ENCODE measurements at regions not wholly inside any gene's neighbourhood (a gene's known extent, or its start where the extent isn't known, plus 50 kb on each side); places are given as distances from the start of the nearest gene placed in this dataset.

GRCh38 chr4:38504396-38504715 is 159.6 kb upstream of the KLF3 start:
- no peak for TF ChIP-seq CTCF (IDR thresholded peaks at IDR 0.05)
- no peak for TF ChIP-seq POLR2A (IDR thresholded peaks at IDR 0.05)
